IMR-90 (cell line): ENCODE measurements at regions not wholly inside any gene's neighbourhood (a gene's known extent, or its start where the extent isn't known, plus 50 kb on each side); places are given as distances from the start of the nearest gene placed in this dataset.
A peak's percentile ranks its signal among the peaks of the same experiment; 100 is the strongest.

Experiments
- ATAC-seq: fragments of 200-7000 bp; cut with Tn5 transposase; 2 replicates; pipeline ENCODE4 v1.9.1; 2020; ENCODE audit warnings: low read depth, mild to moderate bottlenecking, moderate library complexity
- BruUV-seq: library from RNA; stranded (reverse); fragments of 400-500 nt; replicated peaks from 2 replicates; lab custom pipeline; 2021; lab: Mats Ljungman, UMichigan
- CTCF ChIA-PET: fragments of 300-600 bp; formaldehyde crosslinking; extraction: SDS; loops from one replicate; lab custom pipeline; 2021; ENCODE audit warnings: antibody characterized with exemption; lab: Yijun Ruan, JAX
- POLR2A ChIA-PET: fragments of 300-600 bp; sonication (Branson Sonifier 250); formaldehyde crosslinking; loops from one replicate; lab custom pipeline; 2022; ENCODE audit warnings: antibody characterized with exemption; ENCODE audit not compliant: unreplicated experiment; lab: Charles Lee
- DNase-seq: peaks from one replicate; pipeline ENCODE4 v3.0.0; 2013
- H2AFZ ChIP-seq: replicated peaks from 2 replicates; pipeline ENCODE3; 2013; ENCODE audit warnings: low read length, mild to moderate bottlenecking; ENCODE audit not compliant: poor library complexity
- H2AK5ac ChIP-seq: 2 replicates; pipeline ENCODE4 v1.6.1; 2013; ENCODE audit warnings: low read depth, low read length, inconsistent platforms
- H2AK9ac ChIP-seq: replicated peaks from 2 replicates; pipeline ENCODE3; 2013; ENCODE audit warnings: mild to moderate bottlenecking, low read depth, low read length, moderate library complexity; ENCODE audit not compliant: poor library complexity
- H2BK120ac ChIP-seq: 2 replicates; pipeline ENCODE4 v1.6.1; 2013; ENCODE audit warnings: low read depth, low read length, inconsistent platforms
- H2BK15ac ChIP-seq: 3 replicates; pipeline ENCODE4 v1.6.1; 2013; ENCODE audit warnings: low read depth, low read length, inconsistent platforms
- H2BK20ac ChIP-seq: 2 replicates; pipeline ENCODE4 v1.6.1; 2013; ENCODE audit warnings: low read depth, mild to moderate bottlenecking, inconsistent platforms, low read length, moderate library complexity
- H2BK5ac ChIP-seq: 2 replicates; pipeline ENCODE4 v1.6.1; 2013; ENCODE audit warnings: mild to moderate bottlenecking, low read depth, low read length, inconsistent platforms; ENCODE audit not compliant: poor library complexity, severe bottlenecking
- H3K14ac ChIP-seq: replicated peaks from 2 replicates; pipeline ENCODE4 v1.6.1; 2013; ENCODE audit warnings: low read depth, low read length, inconsistent platforms
- H3K18ac ChIP-seq: 2 replicates; pipeline ENCODE4 v1.6.1; 2013; ENCODE audit warnings: low read depth, low read length, control low read depth
- H3K23ac ChIP-seq: 2 replicates; pipeline ENCODE4 v1.6.1; 2013; ENCODE audit warnings: low read depth, low read length, inconsistent platforms
- H3K27ac ChIP-seq: 2 replicates; pipeline ENCODE4 v1.5.1; 2013; ENCODE audit warnings: mild to moderate bottlenecking, control low read depth, low read length; ENCODE audit not compliant: insufficient read depth
- H3K27me3 ChIP-seq: 2 replicates; pipeline ENCODE4 v1.6.1; 2013; ENCODE audit warnings: low read length; ENCODE audit not compliant: control insufficient read depth, insufficient read depth
- H3K36me3 ChIP-seq: 2 replicates; pipeline ENCODE4 v1.6.1; 2013; ENCODE audit warnings: low read length, mixed read lengths; ENCODE audit not compliant: control insufficient read depth, insufficient read depth
- H3K4ac ChIP-seq: 2 replicates; pipeline ENCODE4 v1.6.1; 2013; ENCODE audit warnings: low read depth, low read length, inconsistent platforms
- H3K4me1 ChIP-seq: 2 replicates; pipeline ENCODE4 v1.6.1; 2013; ENCODE audit warnings: low read length, mixed read lengths; ENCODE audit not compliant: control insufficient read depth, insufficient read depth
- H3K4me2 ChIP-seq: 2 replicates; pipeline ENCODE4 v1.6.1; 2013; ENCODE audit warnings: low read depth, mild to moderate bottlenecking, control low read depth, low read length, moderate library complexity
- H3K4me3 ChIP-seq: 2 replicates; pipeline ENCODE4 v1.5.1; 2013; ENCODE audit warnings: low read depth, mild to moderate bottlenecking, control low read depth, low read length, moderate library complexity; ENCODE audit not compliant: insufficient read depth
- H3K56ac ChIP-seq: 2 replicates; pipeline ENCODE4 v1.6.1; 2013; ENCODE audit warnings: low read length, inconsistent platforms; ENCODE audit not compliant: insufficient read depth; ENCODE audit errors: extremely low read depth
- H3K79me1 ChIP-seq, 2 experiments: 2 replicates each; pipeline ENCODE4 v1.6.1; 2013; ENCODE audit warnings: low read length in 2 of 2, inconsistent platforms in 1 of 2, low read depth in 1 of 2
- H3K9ac ChIP-seq: 2 replicates; pipeline ENCODE4 v1.6.1; 2013; ENCODE audit warnings: low read depth, low read length, control low read depth
- H3K9me1 ChIP-seq: 2 replicates; pipeline ENCODE4 v1.6.1; 2013; ENCODE audit warnings: low read length, inconsistent platforms; ENCODE audit not compliant: insufficient read depth
- H3K9me3 ChIP-seq: 2 replicates; pipeline ENCODE4 v1.6.1; 2013; ENCODE audit warnings: low read length; ENCODE audit not compliant: control insufficient read depth, insufficient read depth
- H4K20me1 ChIP-seq: 2 replicates; pipeline ENCODE4 v1.6.1; 2013; ENCODE audit warnings: low read length, inconsistent platforms; ENCODE audit not compliant: insufficient read depth
- H4K5ac ChIP-seq: 2 replicates; pipeline ENCODE4 v1.6.1; 2013; ENCODE audit warnings: mild to moderate bottlenecking, low read depth, low read length, control low read depth
- H4K8ac ChIP-seq, 2 experiments: 2 replicates each; pipeline ENCODE4 v1.6.1; 2013; ENCODE audit warnings: low read depth in 2 of 2, low read length in 2 of 2, control low read depth in 1 of 2, inconsistent platforms in 1 of 2
- H4K91ac ChIP-seq: 2 replicates; pipeline ENCODE4 v1.6.1; 2013; ENCODE audit warnings: low read depth, low read length, inconsistent platforms; ENCODE audit not compliant: insufficient read depth
- FOS ChIP-seq: fragments of 150-350 bp; IDR thresholded peaks from 2 replicates; pipeline ENCODE4 v1.6.1; 2016; ENCODE audit warnings: low read depth, low read length
- NFE2L2 ChIP-seq: fragments of 150-350 bp; IDR thresholded peaks from 2 replicates; pipeline ENCODE4 v1.6.1; 2016; ENCODE audit warnings: low read depth, mild to moderate bottlenecking, low read length
- WGBS, 2 experiments: methylation state at CpG; one replicate each; pipeline versions ENCODE4 v1.1.5 to v1.1.7; 2013; ENCODE audit warnings: missing lambda C conversion rate in 2 of 2; ENCODE audit not compliant: insufficient read length in 1 of 2; ENCODE audit errors: extremely low coverage in 2 of 2; 5-methylcytosine and 5-hydroxymethylcytosine counted together
- dilution Hi-C: fragments of 300-500 bp; cut with HindIII; formaldehyde crosslinking; loops from one replicate; pipeline ENCODE4 v1.14.3; 2018; ENCODE audit warnings: low sequenced_read_pairs; ENCODE audit not compliant: unreplicated experiment
- in situ Hi-C: fragments of 300-500 bp; cut with MboI; formaldehyde crosslinking; loops from 3 replicates; pipeline ENCODE4 v1.14.3; 2019; ENCODE audit warnings: low sequenced_read_pairs, inconsistent platforms, mixed read lengths
- intact Hi-C: fragments of 100-400 bp; cut with micrococcal nuclease; formaldehyde crosslinking; loops from 2 replicates; pipeline ENCODE4 v1.10.0; 2022

- DNase-seq: peak; percentile 89
- CTCF ChIA-PET: interaction anchor here (0.7 kb wide), 1 partner anchor 54 kb away, joined by 6 read pairs; no protein-coding TSS in a partner anchor
These were observed 179.5 kb upstream of the TARS1 start for GRCh38 chr5:33261305-33261704.

More at GRCh38 chr5:33261305-33261704, 179.5 kb upstream of the TARS1 start:
- BruUV-seq: no TSS peak
- Histone ChIP-seq H3K9me3 (no peaks in the 10 kb centered on the region), H3K18ac (peak overlapping the region; percentile 80; the same call in 1 of the 2 replicates), H4K8ac (peak overlapping the region; percentile 52 to 74; a peak in 3 of 4 replicates), H2BK5ac (peak overlapping the region; percentile 85), H3K4me3 (no peak overlapping the region), H2AK9ac (no peak overlapping the region), H4K5ac (peak overlapping the region; percentile 43; the same call in 1 of the 2 replicates), H2AK5ac (0 out of 2 replicates have a peak overlapping the region, but pooled peaks have one; percentile 7), H3K23ac (peak overlapping the region; percentile 60), H2AFZ (peak overlapping the region; percentile 48), H3K36me3 (no peaks in the 10 kb centered on the region), H3K4me2 (peak overlapping the region; percentile 25; the same call in 1 of the 2 replicates), H4K91ac (peak overlapping the region; percentile 31; the same call in 1 of the 2 replicates), H2BK20ac (peak overlapping the region; percentile 81), H3K14ac (peak overlapping the region; percentile 78; the same call in 1 of the 2 replicates), H3K27ac (no peak overlapping the region), H4K20me1 (no peaks in the 10 kb centered on the region), H2BK15ac (peak overlapping the region; percentile 28; the same call in 1 of the 3 replicates), H3K4ac (peak overlapping the region; percentile 65; the same call in 1 of the 2 replicates), H3K4me1 (peaks cover 5% of the 10 kb centered on the region), H3K9ac (no peak overlapping the region), H3K9me1 (peaks cover 10% of the 10 kb centered on the region; the same call in 1 of the 2 replicates), H2BK120ac (peak overlapping the region; percentile 70), H3K56ac (0 out of 2 replicates have a peak overlapping the region, but pooled peaks have one; percentile 17), H3K27me3 (no peaks in the 10 kb centered on the region), H3K79me1 (no peaks in the 10 kb centered on the region)
- in situ Hi-C loops (no loop called here), intact Hi-C loops (no loop called here), dilution Hi-C loops (no loop called here)
- POLR2A ChIA-PET: no interaction called here
- TF ChIP-seq NFE2L2 (no peak), FOS (0 out of 2 replicates have a peak, but pooled peaks have one; percentile 53)
- no CpG with 5 or more reads among the region's 2 CpGs for WGBS, 2 experiments
- ATAC-seq: peak; percentile 76
